HG03095 (cell line): ENCODE measurements at regions not wholly inside any gene's neighbourhood (a gene's known extent, or its start where the extent isn't known, plus 50 kb on each side); places are given as distances from the start of the nearest gene placed in this dataset.
"Not testable (repeated sequence)": the region's sequence is repeated elsewhere in the genome, so short reads cannot be mapped to it uniquely, and the experiment has no call there.

Experiments
- ATAC-seq: cut with Tn5 transposase; IDR thresholded peaks from one replicate; pipeline ENCODE4 v1.9.1; 2021; ENCODE audit warnings: moderate library complexity; ENCODE audit not compliant: unreplicated experiment

GRCh38 chr5:135184646-135185045, 150.6 kb upstream of the PITX1 start:
- ATAC-seq = no peak

- no peak for ATAC-seq
These were observed 149.4 kb upstream of the PITX1 start for GRCh38 chr5:135183464-135183863.

- ATAC-seq = no peak
These were observed 148.6 kb upstream of the PITX1 start for GRCh38 chr5:135182675-135183074.

GRCh38 chr5:135181653-135182052, 147.6 kb upstream of the PITX1 start:
- ATAC-seq = no peak

- no peak for ATAC-seq
These were observed 145.4 kb upstream of the PITX1 start for GRCh38 chr5:135179308-135179980.

GRCh38 chr5:135178476-135179155, 144.6 kb upstream of the PITX1 start:
- no peak for ATAC-seq

GRCh38 chr5:135177591-135177990, 143.6 kb upstream of the PITX1 start:
- no peak for ATAC-seq

- no peak for ATAC-seq
These were observed 143.0 kb upstream of the PITX1 start for GRCh38 chr5:135176991-135177390.

GRCh38 chr5:135174315-135175096, 140.5 kb upstream of the PITX1 start:
- ATAC-seq = no peak

- ATAC-seq = no peak
These were observed 139.7 kb upstream of the PITX1 start for GRCh38 chr5:135173662-135174290.

- ATAC-seq = no peak
These were observed 138.7 kb upstream of the PITX1 start for GRCh38 chr5:135172718-135173117.

- no peak for ATAC-seq
These were observed 137.3 kb upstream of the PITX1 start for GRCh38 chr5:135171336-135171735.

- no peak for ATAC-seq
These were observed 136.5 kb upstream of the PITX1 start for GRCh38 chr5:135170500-135170899.

- ATAC-seq = no peak
These were observed 135.7 kb upstream of the PITX1 start for GRCh38 chr5:135169753-135170152.

- ATAC-seq = no peak
These were observed 133.6 kb upstream of the PITX1 start for GRCh38 chr5:135167634-135168033.

- not testable (repeated sequence) for ATAC-seq
These were observed 131.0 kb upstream of the PITX1 start for GRCh38 chr5:135164873-135165614.

- ATAC-seq = no peak
These were observed 129.9 kb upstream of the PITX1 start for GRCh38 chr5:135163964-135164363.

- no peak for ATAC-seq
These were observed 129.4 kb upstream of the PITX1 start for GRCh38 chr5:135163391-135163790.

- ATAC-seq = no peak
These were observed 128.7 kb upstream of the PITX1 start for GRCh38 chr5:135162661-135163265.

- ATAC-seq = no peak
These were observed 127.2 kb upstream of the PITX1 start for GRCh38 chr5:135161221-135161620.
